DOHH2 (cell line): ENCODE measurements at regions not wholly inside any gene's neighbourhood (a gene's known extent, or its start where the extent isn't known, plus 50 kb on each side); places are given as distances from the start of the nearest gene placed in this dataset.

Experiments
- H3F3A ChIP-seq: fragments of 200-600 bp; sonication (generic), shearing (Covaris generic); 2 replicates; pipeline ENCODE4 v1.6.0; 2016; ENCODE audit warnings: antibody characterized with exemption, mild to moderate bottlenecking; ENCODE audit not compliant: control insufficient read depth, insufficient read depth
- H3K27ac ChIP-seq: fragments of 200-600 bp; sonication (generic); 2 replicates; pipeline ENCODE4 v1.5.1; 2014; ENCODE audit warnings: low read depth, mild to moderate bottlenecking, low read length, moderate library complexity
- H3K27me3 ChIP-seq: fragments of 200-600 bp; sonication (generic); 2 replicates; pipeline ENCODE4 v1.6.1; 2014; ENCODE audit warnings: mild to moderate bottlenecking, low read length, mixed read lengths; ENCODE audit not compliant: control insufficient read depth
- H3K36me3 ChIP-seq: fragments of 200-600 bp; sonication (generic); 2 replicates; pipeline ENCODE4 v1.6.1; 2014; ENCODE audit warnings: mild to moderate bottlenecking, low read length, moderate library complexity, mixed read lengths; ENCODE audit not compliant: control insufficient read depth
- H3K4me1 ChIP-seq: fragments of 200-600 bp; sonication (generic); 2 replicates; pipeline ENCODE4 v1.6.1; 2014; ENCODE audit warnings: mild to moderate bottlenecking, low read length, mixed read lengths; ENCODE audit not compliant: control insufficient read depth
- H3K4me2 ChIP-seq: fragments of 200-600 bp; sonication (generic); 2 replicates; pipeline ENCODE4 v1.6.0; 2014; ENCODE audit warnings: mild to moderate bottlenecking, low read length, moderate library complexity
- H3K4me3 ChIP-seq: fragments of 200-600 bp; sonication (generic); 2 replicates; pipeline ENCODE4 v1.5.1; 2014; ENCODE audit warnings: mild to moderate bottlenecking, low read length, mixed read lengths
- H3K79me2 ChIP-seq: fragments of 200-600 bp; sonication (generic); 2 replicates; pipeline ENCODE4 v1.6.1; 2014; ENCODE audit warnings: mild to moderate bottlenecking, low read length, mixed read lengths; ENCODE audit not compliant: control insufficient read depth
- H3K9me2 ChIP-seq: fragments of 200-600 bp; sonication (generic); replicated peaks from 2 replicates; pipeline ENCODE4 v1.6.1; 2014; ENCODE audit warnings: mild to moderate bottlenecking, low read length, mixed read lengths; ENCODE audit not compliant: control insufficient read depth
- H3K9me3 ChIP-seq: fragments of 200-600 bp; sonication (generic); 2 replicates; pipeline ENCODE4 v1.6.1; 2014; ENCODE audit warnings: antibody characterized with exemption, low read length, mixed read lengths; ENCODE audit not compliant: control insufficient read depth, insufficient read depth
- H4K20me1 ChIP-seq: fragments of 200-600 bp; sonication (generic); 2 replicates; pipeline ENCODE4 v1.6.0; 2014; ENCODE audit warnings: low read depth, mild to moderate bottlenecking, antibody characterized with exemption, low read length, moderate library complexity; ENCODE audit not compliant: control insufficient read depth, insufficient read depth
- EZH2phosphoT487 ChIP-seq: fragments of 200-600 bp; sonication (generic); IDR thresholded peaks from 2 replicates; pipeline ENCODE4 v1.6.1; 2017; ENCODE audit warnings: borderline replicate concordance, mild to moderate bottlenecking, antibody characterized with exemption, low read length, moderate library complexity, mixed read lengths
- TF ChIP-seq, protein P1 (sequence below): fragments of 200-600 bp; sonication (generic); IDR thresholded peaks from one replicate; pipeline ENCODE4 v1.5.1; 2014; ENCODE audit warnings: antibody characterized with exemption, mild to moderate bottlenecking, low read depth, low read length; ENCODE audit not compliant: poor library complexity, severe bottlenecking

DNA sequence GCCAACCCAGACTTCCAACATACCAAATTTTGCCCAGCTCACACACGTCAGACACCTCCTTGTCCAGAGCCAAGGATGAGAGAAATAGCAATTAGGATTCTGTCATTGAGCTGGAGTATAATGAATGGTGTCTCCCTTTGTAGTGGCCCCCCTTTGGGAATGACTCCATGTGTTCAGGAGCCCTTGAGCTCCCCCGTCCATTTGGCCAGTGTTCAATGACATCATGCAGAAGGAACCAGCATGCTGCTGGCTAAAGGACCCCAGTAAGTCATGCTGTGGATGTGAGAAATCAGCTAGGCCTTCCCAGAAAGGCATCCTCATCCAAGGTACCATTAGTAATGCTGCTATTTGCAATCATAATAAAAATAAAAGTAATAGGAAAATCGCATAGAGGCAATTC lies 158.8 kb upstream of the SRRM4 start:
- Histone ChIP-seq H3K27ac (no peak overlapping the region), H3K79me2 (no peaks in the 10 kb centered on the region), H4K20me1 (no peaks in the 10 kb centered on the region), H3K27me3 (no peaks in the 10 kb centered on the region), H3K4me3 (no peak overlapping the region), H3K4me2 (no peak overlapping the region), H3K9me2 (no peaks in the 10 kb centered on the region), H3K4me1 (no peaks in the 10 kb centered on the region), H3F3A (no peaks in the 10 kb centered on the region), H3K9me3 (no peaks in the 10 kb centered on the region), H3K36me3 (no peaks in the 10 kb centered on the region)
- no peak for TF ChIP-seq EZH2phosphoT487
- TF ChIP-seq, protein P1, sequence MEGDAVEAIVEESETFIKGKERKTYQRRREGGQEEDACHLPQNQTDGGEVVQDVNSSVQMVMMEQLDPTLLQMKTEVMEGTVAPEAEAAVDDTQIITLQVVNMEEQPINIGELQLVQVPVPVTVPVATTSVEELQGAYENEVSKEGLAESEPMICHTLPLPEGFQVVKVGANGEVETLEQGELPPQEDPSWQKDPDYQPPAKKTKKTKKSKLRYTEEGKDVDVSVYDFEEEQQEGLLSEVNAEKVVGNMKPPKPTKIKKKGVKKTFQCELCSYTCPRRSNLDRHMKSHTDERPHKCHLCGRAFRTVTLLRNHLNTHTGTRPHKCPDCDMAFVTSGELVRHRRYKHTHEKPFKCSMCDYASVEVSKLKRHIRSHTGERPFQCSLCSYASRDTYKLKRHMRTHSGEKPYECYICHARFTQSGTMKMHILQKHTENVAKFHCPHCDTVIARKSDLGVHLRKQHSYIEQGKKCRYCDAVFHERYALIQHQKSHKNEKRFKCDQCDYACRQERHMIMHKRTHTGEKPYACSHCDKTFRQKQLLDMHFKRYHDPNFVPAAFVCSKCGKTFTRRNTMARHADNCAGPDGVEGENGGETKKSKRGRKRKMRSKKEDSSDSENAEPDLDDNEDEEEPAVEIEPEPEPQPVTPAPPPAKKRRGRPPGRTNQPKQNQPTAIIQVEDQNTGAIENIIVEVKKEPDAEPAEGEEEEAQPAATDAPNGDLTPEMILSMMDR: no peak

DNA sequence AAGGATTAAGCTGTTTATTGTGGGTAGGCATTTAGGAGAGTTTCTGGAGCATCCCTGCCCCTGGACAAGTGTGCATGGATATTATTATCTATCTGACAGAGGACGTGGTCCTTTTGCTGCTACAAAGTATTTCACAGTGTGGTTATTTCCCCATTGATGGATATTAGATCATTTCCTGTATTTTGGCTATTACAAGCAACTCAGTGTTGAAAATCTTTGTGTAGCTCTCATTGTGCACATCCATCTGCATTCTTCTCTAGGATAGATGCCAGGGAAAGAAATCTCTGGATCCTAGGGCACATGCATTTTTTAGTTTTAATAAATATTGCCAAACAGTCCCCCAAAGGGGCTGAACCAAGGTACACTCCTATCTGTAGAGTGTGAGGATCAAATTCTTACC lies 154.3 kb upstream of the SRRM4 start:
- Histone ChIP-seq H3K4me1 (no peaks in the 10 kb centered on the region), H3K27me3 (no peaks in the 10 kb centered on the region), H3K9me2 (no peaks in the 10 kb centered on the region), H3K27ac (no peak overlapping the region), H4K20me1 (no peaks in the 10 kb centered on the region), H3K79me2 (no peaks in the 10 kb centered on the region), H3K9me3 (no peaks in the 10 kb centered on the region), H3F3A (no peaks in the 10 kb centered on the region), H3K4me2 (no peak overlapping the region), H3K4me3 (no peak overlapping the region), H3K36me3 (no peaks in the 10 kb centered on the region)
- TF ChIP-seq, protein P1: no peak
- TF ChIP-seq EZH2phosphoT487: no peak

DNA sequence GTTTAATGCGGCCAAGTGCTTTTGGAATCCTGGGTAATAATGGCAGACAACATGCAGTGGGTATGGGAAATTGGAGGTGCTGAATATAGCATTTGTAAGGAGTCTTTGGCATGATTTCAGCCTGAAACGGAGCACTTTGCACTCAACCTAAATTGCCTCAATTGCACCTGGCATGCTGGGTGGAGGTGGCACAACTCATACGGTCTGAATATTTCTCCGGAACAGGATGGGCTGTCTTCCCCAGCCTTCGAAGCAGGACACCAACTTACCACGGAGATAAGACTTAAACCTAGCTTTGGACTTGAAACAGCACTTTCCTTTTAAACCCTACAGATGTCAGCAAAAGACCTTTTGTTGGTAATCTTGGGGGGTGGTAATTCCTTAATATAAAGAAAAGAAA lies 153.7 kb upstream of the SRRM4 start:
- no peaks in the 10 kb centered on the region for H4K20me1 ChIP-seq
- no peak overlapping the region for H3K4me3 ChIP-seq
- no peaks in the 10 kb centered on the region for H3K9me3 ChIP-seq
- H3K4me1 ChIP-seq: no peaks in the 10 kb centered on the region
- H3K27me3 ChIP-seq: no peaks in the 10 kb centered on the region
- H3K4me2 ChIP-seq: no peak overlapping the region
- H3K79me2 ChIP-seq: no peaks in the 10 kb centered on the region
- TF ChIP-seq EZH2phosphoT487: no peak
- TF ChIP-seq, protein P1: no peak
- H3F3A ChIP-seq: no peaks in the 10 kb centered on the region
- H3K9me2 ChIP-seq: no peaks in the 10 kb centered on the region
- no peaks in the 10 kb centered on the region for H3K36me3 ChIP-seq
- H3K27ac ChIP-seq: no peak overlapping the region

DNA sequence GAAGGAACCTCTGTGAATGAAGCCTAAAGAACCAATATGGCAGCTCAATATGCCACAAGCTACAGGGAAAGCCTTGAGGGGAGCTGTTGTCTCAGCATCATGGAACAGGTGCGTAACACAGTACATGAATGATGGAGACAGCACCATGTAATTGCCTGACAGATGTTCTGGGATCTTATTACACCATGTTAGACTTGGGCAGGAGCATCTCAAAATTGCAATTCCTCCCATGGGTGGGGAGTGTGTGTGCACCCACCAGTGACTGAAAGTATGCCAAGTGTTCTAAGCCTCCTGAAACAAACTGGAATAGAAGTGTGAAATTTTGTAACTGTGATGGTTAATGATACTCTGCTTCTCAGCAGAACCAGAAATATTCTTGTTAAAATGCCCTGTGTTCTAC lies 151.0 kb upstream of the SRRM4 start:
- Histone ChIP-seq H4K20me1 (no peaks in the 10 kb centered on the region), H3K9me3 (no peaks in the 10 kb centered on the region), H3F3A (no peaks in the 10 kb centered on the region), H3K36me3 (no peaks in the 10 kb centered on the region), H3K4me1 (no peaks in the 10 kb centered on the region), H3K27me3 (no peaks in the 10 kb centered on the region), H3K9me2 (no peaks in the 10 kb centered on the region), H3K4me3 (no peak overlapping the region), H3K4me2 (no peak overlapping the region), H3K79me2 (no peaks in the 10 kb centered on the region), H3K27ac (no peak overlapping the region)
- TF ChIP-seq, protein P1: no peak
- no peak for TF ChIP-seq EZH2phosphoT487
